ENCODE measurements at regions not wholly inside any gene's neighbourhood (a gene's known extent, or its start where the extent isn't known, plus 50 kb on each side); places are given as distances from the start of the nearest gene placed in this dataset.

DNA sequence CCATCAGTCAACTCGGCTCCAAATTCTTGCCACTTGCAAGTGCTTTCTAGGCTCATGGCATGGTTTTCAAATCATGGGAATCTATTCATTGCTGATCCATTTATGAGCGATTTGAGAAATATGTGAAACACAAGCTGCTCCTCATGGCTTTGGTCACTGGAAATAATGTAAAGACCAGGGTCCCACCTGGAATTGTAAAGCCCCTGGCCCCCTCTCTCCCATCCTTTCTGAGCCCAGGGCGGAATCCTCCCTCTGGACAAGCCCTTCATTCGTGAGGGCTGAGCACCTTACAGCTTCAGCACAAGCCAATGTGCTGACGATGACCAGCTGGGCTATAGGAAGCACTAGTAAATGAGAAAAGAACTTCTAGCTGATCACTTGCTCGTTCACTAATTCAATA, 96.0 kb downstream of the RNASET2 start:
- no peak for TF ChIP-seq EZH2 (IDR thresholded peaks at IDR 0.05)
- TF ChIP-seq POLR2AphosphoS5 (IDR thresholded peaks at IDR 0.05; ENCODE audit: borderline replicate concordance, low read depth, low read length): no peak
- TF ChIP-seq FOXP2 (optimal IDR thresholded peaks at IDR 0.05; ENCODE audit: control extremely low read depth, extremely low read length, insufficient read depth): no peak
